ENCODE measurements at regions not wholly inside any gene's neighbourhood (a gene's known extent, or its start where the extent isn't known, plus 50 kb on each side); places are given as distances from the start of the nearest gene placed in this dataset.

DNA sequence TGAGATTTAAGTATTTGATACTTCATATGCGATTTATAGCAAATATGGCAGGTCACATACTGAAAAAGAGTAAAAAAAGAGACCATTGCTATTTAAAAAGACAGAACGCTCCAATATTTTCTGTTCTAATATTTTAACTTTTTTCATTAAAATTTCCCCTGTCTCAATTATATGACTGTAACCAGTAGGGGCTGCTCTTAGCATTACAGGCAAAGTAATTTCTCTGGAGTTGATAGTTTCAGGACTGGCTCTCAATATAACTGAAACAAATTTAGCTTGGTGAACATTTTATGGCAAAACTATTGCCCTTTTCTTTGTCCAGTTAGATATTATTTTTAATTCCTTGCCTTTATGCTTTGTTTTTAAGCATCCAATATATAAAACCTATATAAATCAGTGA lies 286.3 kb upstream of the ROBO2 start:
- 19 to 100% (median 92%) methylated on average over 1 to 2 of the region's 2 CpGs; no CpG with 5 or more reads in 1 of the 10 experiments for WGBS, 10 experiments
- Histone ChIP-seq H3K27ac (no peak overlapping the region), H3K4me1 (replicated peaks in 1 of 2) (peaks cover 0 to 8% of the 10 kb centered on the region in 2 donors), H3K4me3 (no peak overlapping the region)
- in situ Hi-C loops (cut with MboI; ENCODE audit: low pct_unique_long_range_greater_than_20kb in 2 of 9, low sequenced_read_pairs in 9 of 9, unreplicated experiment in 9 of 9) = no loop called here
- ATAC-seq (replicated peaks in 6 of 8) = peak in 3 of 8 experiments; percentile 28 to 57 (median 39)

DNA sequence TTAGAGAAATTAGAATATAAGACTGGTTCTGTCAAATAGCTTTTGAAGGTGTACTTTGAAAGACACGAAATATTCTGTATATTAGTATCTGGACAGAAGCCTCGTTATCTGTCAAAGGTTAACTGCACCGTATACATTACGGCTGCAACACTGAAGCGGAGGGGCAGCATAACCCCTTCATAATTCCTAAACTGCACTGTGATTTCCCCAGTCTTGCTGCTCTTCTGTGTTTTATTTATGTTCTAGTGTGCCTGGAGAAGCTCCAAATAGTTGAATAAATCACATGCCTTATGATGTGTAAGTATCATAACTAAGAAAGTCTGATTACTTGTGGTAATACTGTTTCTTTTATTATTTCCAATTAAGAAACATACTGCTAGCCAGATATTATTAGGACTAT lies 285.7 kb upstream of the ROBO2 start:
- H3K27ac ChIP-seq = no peak overlapping the region
- ATAC-seq (replicated peaks in 6 of 8) = peak in 1 of 8 experiments; percentile 83
- in situ Hi-C loops (cut with MboI; ENCODE audit: low pct_unique_long_range_greater_than_20kb in 2 of 9, low sequenced_read_pairs in 9 of 9, unreplicated experiment in 9 of 9) = no loop called here
- H3K4me3 ChIP-seq = no peak overlapping the region
- WGBS, 10 experiments = 30 to 100% (median 71%) methylated on average over 1 to 5 of the region's 5 CpGs
- peaks cover 0 to 8% of the 10 kb centered on the region in 2 donors for H3K4me1 ChIP-seq (replicated peaks in 1 of 2)

DNA sequence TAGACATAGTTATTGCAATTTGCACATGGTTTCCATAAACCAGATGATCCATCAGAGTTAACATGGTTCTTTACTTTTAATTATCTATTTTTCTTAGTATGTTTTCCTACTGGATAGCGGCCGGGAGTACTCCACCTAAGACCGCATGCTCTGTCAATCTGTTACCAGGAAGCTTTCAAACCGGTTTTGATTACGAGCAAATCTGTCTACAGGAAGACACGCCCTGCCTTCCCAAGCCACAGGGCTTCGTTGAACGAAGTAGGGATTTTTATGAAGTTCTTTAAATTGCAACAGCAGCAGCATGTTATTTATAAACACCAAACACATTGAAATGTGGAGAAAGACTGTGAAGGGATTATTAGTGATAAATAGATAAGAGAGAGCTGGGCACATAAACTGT lies 283.3 kb upstream of the ROBO2 start:
- WGBS, 10 experiments = 49 to 100% (median 87%) methylated on average over 1 to 8 of the region's 8 CpGs; no CpG with 5 or more reads in 2 of the 10 experiments
- Histone ChIP-seq H3K4me3 (no peak overlapping the region), H3K4me1 (replicated peaks in 1 of 2) (peaks cover 0 to 8% of the 10 kb centered on the region in 2 donors), H3K27ac (no peak overlapping the region)
- in situ Hi-C loops (cut with MboI; ENCODE audit: low pct_unique_long_range_greater_than_20kb in 2 of 9, low sequenced_read_pairs in 9 of 9, unreplicated experiment in 9 of 9) = no loop called here
- peak in 2 of 8 experiments; percentile 24 to 62 for ATAC-seq (replicated peaks in 6 of 8)

DNA sequence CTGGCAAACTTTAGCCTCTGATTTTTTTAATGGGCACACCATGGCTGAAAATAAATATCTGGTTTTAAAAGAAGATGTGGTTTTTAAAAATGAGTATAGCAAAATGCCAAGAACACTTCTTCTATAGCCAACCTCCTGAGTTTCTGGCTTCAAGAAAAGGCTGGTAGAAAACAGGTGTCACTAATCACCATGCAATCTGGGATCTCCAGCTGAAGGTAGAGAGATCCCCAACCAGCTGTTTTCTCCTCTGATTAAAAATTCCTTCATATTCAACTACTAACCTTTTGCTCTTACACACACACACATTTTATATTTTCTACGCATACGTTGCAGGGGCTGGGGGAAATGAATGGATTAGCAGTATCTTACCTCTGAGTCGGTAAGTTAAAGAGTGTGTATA lies 279.6 kb upstream of the ROBO2 start:
- Histone ChIP-seq H3K4me3 (no peak overlapping the region), H3K27ac (no peak overlapping the region), H3K4me1 (replicated peaks in 1 of 2) (no peaks in the 10 kb centered on the region)
- WGBS, 10 experiments = 61 to 100% (median 98%) methylated on average over 1 to 3 of the region's 3 CpGs
- ATAC-seq (replicated peaks in 6 of 8) = no peak
- in situ Hi-C loops (cut with MboI; ENCODE audit: low pct_unique_long_range_greater_than_20kb in 2 of 9, low sequenced_read_pairs in 9 of 9, unreplicated experiment in 9 of 9) = no loop called here

DNA sequence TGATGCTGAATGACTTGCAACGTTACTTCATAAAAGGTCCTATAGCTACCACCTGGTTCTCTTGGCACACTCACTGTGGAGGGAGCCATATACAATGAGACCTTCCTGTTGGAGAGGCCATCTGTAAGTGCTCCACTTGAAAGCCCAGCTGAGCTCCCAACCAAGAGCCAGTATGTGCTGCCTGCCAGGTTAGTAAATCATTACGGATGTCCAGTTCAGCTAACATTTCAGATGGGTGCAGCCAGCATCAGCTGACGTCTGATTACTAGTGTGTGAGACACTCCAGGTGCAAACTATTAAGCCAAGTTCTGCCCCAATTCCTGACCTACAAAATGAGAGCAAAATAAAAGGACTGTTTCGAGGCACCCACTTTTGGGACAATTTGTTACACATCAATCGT lies 274.4 kb upstream of the ROBO2 start:
- H3K4me3 ChIP-seq = no peak overlapping the region
- in situ Hi-C loops (cut with MboI; ENCODE audit: low pct_unique_long_range_greater_than_20kb in 2 of 9, low sequenced_read_pairs in 9 of 9, unreplicated experiment in 9 of 9) = no loop called here
- 14 to 100% (median 81%) methylated on average over 1 to 5 of the region's 5 CpGs; no CpG with 5 or more reads in 2 of the 10 experiments for WGBS, 10 experiments

DNA sequence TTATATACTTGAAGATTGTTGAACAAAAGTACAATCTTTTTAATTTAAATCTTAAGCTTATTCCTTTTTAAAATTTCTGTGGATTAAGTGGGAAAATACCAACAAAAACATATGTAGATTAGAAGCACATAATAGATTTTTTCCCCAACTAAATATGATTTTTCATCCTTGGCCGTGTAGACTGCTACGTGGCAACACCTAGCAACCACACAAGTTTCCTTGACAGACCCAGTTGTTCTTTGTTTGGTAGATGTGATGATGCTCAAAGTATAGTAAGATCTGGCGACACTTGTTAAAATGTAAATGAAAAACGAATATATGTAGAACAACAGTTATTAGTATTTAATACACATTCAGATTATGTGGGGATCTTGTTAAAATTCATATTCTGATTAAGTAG lies 271.0 kb upstream of the ROBO2 start:
- H3K4me3 ChIP-seq = no peak overlapping the region
- no peak for ATAC-seq (replicated peaks in 6 of 8)
- WGBS, 10 experiments = 11 to 100% (median 89%) methylated on average over 1 to 4 of the region's 4 CpGs; no CpG with 5 or more reads in 1 of the 10 experiments
- no peak overlapping the region for H3K27ac ChIP-seq
- in situ Hi-C loops (cut with MboI; ENCODE audit: low pct_unique_long_range_greater_than_20kb in 2 of 9, low sequenced_read_pairs in 9 of 9, unreplicated experiment in 9 of 9) = no loop called here
- peaks cover 0 to 14% of the 10 kb centered on the region in 2 donors for H3K4me1 ChIP-seq (replicated peaks in 1 of 2)

More for the DNA sequence above, 274.4 kb upstream of the ROBO2 start:
- Histone ChIP-seq H3K27ac (no peak overlapping the region), H3K4me1 (replicated peaks in 1 of 2) (peaks cover 0 to 6% of the 10 kb centered on the region in 2 donors)
- no peak for ATAC-seq (replicated peaks in 6 of 8)

DNA sequence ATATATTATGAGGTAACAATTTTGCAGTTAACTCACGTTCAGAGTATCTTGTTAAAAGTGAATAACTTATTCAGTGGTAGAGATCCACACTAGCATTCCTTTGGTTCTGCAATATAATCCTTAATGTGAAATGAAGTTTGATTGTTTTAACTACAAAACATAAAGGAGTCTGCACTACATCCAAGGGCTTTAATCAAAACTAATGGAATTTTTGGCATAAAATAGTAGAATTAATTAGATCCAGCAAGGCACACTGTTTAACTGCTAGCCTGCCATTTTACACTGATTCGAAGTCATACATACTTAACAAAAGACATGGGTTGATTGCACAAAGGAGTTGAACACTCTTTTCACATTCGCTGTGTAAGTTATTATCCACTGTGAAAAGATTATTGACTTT lies 263.0 kb upstream of the ROBO2 start:
- WGBS, 10 experiments = 0 to 100% (median 73%) methylated on average over 1 to 3 of the region's 3 CpGs; no CpG with 5 or more reads in 1 of the 10 experiments
- peaks cover 0 to 17% of the 10 kb centered on the region in 2 donors for H3K4me1 ChIP-seq (replicated peaks in 1 of 2)
- no peak overlapping the region for H3K4me3 ChIP-seq
- no peak for ATAC-seq (replicated peaks in 6 of 8)
- in situ Hi-C loops (cut with MboI; ENCODE audit: low pct_unique_long_range_greater_than_20kb in 2 of 9, low sequenced_read_pairs in 9 of 9, unreplicated experiment in 9 of 9) = no loop called here
- H3K27ac ChIP-seq = no peak overlapping the region

DNA sequence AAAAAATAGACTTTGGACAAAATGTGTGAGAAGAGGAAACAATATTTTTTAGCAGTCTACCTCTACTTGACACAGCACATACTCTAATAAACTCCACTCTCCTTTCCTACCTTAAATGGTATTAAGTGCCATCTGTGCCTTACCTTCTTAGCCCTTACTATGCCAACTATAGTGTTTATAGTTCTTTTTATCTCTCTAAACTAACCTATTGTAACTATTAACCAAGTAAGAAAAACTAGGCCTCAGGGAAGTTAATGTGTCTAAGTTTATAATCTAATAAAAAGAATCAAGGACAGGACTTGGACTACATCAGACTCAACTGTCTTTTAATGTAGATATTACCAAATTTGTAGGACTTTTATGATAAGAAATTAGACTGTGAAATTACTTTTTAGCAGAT lies 251.7 kb upstream of the ROBO2 start:
- H3K27ac ChIP-seq = no peak overlapping the region
- in situ Hi-C loops (cut with MboI; ENCODE audit: low pct_unique_long_range_greater_than_20kb in 2 of 9, low sequenced_read_pairs in 9 of 9, unreplicated experiment in 9 of 9) = no loop called here
- no peak overlapping the region for H3K4me3 ChIP-seq
- ATAC-seq (replicated peaks in 6 of 8) = no peak
- no peaks in the 10 kb centered on the region for H3K4me1 ChIP-seq (replicated peaks in 1 of 2)

DNA sequence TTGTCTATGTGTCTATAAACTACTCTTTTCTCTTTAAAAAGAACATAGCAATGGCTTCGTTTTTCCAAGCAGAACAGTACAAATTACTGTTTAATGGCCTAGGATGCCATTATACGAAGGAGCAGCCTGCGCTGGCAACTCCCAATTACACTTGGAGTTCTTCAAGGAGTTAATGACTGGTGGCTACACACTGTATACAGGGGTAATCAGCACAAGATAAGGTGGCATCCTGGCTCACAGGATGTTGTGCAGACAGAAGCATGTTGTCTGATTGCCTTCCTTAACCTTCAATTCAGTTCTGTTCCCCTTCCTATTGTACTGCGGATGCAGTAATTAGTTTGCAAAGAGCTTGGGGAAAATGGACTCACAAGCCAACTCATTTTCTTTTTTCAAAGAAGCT lies 250.7 kb upstream of the ROBO2 start:
- 53 to 100% (median 76%) methylated on average over 1 to 4 of the region's 4 CpGs for WGBS, 10 experiments
- no peak overlapping the region for H3K27ac ChIP-seq
- no peak overlapping the region for H3K4me3 ChIP-seq
- no peak for ATAC-seq (replicated peaks in 6 of 8)
- in situ Hi-C loops (cut with MboI; ENCODE audit: low pct_unique_long_range_greater_than_20kb in 2 of 9, low sequenced_read_pairs in 9 of 9, unreplicated experiment in 9 of 9) = no loop called here
- H3K4me1 ChIP-seq (replicated peaks in 1 of 2) = no peaks in the 10 kb centered on the region

DNA sequence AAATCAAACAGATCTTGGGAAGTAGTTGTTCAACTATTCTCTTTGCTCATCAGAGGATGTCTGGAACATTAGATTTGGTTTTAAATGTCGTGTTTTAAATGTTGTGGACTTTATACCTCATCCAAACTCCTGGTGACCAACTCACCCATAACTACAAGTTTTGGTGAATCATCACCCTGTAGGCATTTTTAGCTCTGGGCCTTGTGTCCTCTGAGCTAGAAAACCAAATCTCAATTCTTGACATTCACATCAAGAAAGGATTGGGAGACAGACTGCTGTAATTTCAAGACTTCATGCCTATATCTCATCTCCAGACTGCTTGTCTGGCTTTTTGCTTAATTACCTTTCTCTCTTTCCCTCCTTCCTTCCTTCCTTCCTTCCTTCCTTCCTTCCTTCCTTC lies 228.5 kb upstream of the ROBO2 start:
- Histone ChIP-seq H3K27ac (no peak overlapping the region), H3K4me3 (no peak overlapping the region), H3K4me1 (replicated peaks in 1 of 2) (no peaks in the 10 kb centered on the region)
- 0 to 100% (median 41%) methylated on average over 1 of the region's 1 CpG; no CpG with 5 or more reads in 2 of the 10 experiments for WGBS, 10 experiments
- no peak for ATAC-seq (replicated peaks in 6 of 8)
- in situ Hi-C loops (cut with MboI; ENCODE audit: low pct_unique_long_range_greater_than_20kb in 2 of 9, low sequenced_read_pairs in 9 of 9, unreplicated experiment in 9 of 9) = no loop called here

DNA sequence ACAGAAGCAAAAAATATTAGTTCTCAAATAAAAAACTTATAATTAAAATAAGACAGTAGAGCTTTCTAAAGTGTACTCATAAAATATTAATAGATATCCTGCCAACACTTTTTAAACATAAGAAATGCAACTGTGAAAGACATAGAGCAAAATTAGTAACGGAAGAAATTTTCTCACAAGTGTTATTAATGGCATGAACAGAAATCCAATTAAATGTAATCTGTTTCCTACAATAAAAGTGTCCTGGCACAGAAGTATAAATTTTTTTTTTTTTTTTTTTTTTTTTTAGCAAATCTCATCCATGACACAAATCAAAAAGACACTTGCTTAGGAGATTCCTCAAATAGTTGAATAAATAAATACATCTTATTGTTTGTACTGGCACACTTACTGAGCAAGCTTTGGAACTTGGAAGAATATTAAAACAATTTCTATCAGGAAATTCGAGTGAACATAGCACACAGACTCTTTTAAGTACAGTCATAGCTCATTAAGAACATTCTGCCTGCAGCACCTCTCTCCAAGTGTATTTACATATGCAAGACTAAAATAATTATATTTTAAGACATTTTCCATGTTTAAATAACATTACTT lies 227.2 kb upstream of the ROBO2 start:
- in situ Hi-C loops (cut with MboI; ENCODE audit: low pct_unique_long_range_greater_than_20kb in 2 of 9, low sequenced_read_pairs in 9 of 9, unreplicated experiment in 9 of 9) = no loop called here
- Histone ChIP-seq H3K4me3 (no peak overlapping the region), H3K4me1 (replicated peaks in 1 of 2) (no peaks in the 10 kb centered on the region), H3K27ac (no peak overlapping the region)
- peak in 1 of 8 experiments; percentile 74 for ATAC-seq (replicated peaks in 6 of 8)
- 0 to 100% (median 73%) methylated on average over 1 to 2 of the region's 2 CpGs for WGBS, 10 experiments

DNA sequence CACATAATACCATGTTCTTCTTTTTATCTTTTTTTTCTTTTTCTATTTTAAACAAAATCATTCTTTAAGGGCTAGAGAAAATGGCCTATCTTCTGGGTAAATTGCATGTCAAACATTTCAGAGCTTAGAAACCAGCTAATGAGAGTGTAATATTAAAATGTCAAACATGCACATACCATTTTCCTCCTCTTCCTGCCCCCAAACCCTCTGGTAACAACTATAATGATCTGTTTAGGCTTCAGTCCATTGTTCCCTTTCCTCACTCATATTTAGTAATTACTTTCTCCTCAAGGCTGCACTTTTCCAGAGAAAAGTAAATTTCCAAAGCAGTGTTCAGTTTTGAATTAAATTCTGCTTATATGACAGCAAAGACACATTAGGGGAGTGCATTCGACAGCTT lies 224.3 kb upstream of the ROBO2 start:
- in situ Hi-C loops (cut with MboI; ENCODE audit: low pct_unique_long_range_greater_than_20kb in 2 of 9, low sequenced_read_pairs in 9 of 9, unreplicated experiment in 9 of 9) = no loop called here
- no peak for ATAC-seq (replicated peaks in 6 of 8)

DNA sequence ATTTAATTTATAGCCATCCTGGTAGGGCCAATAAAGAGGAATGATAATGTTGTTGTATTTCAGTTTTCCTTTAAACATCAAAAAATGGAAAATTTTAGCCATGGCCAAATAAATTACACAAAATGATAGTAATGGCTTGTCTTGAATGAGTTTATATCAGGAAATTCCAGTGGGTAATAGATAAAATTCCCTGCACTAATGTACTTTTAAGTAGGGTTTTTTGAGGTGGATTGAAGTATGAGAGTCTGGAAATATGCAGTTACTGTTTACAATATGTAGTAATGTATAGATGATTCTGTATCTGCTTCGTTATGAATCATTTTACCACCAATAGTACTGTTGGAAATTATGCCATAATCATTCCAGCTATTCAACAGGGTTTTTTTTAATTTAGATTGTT lies 219.4 kb upstream of the ROBO2 start:
- no peak overlapping the region for H3K4me3 ChIP-seq
- in situ Hi-C loops (cut with MboI; ENCODE audit: low pct_unique_long_range_greater_than_20kb in 2 of 9, low sequenced_read_pairs in 9 of 9, unreplicated experiment in 9 of 9) = no loop called here
- WGBS, 10 experiments = 0 to 100% (median 89%) methylated on average over 1 of the region's 1 CpG; no CpG with 5 or more reads in 1 of the 10 experiments
- H3K27ac ChIP-seq = no peak overlapping the region
- no peaks in the 10 kb centered on the region for H3K4me1 ChIP-seq (replicated peaks in 1 of 2)
- no peak for ATAC-seq (replicated peaks in 6 of 8)

More for the DNA sequence above, 224.3 kb upstream of the ROBO2 start:
- Histone ChIP-seq H3K4me3 (no peak overlapping the region), H3K4me1 (replicated peaks in 1 of 2) (no peaks in the 10 kb centered on the region), H3K27ac (no peak overlapping the region)
- WGBS, 10 experiments = 0 to 100% (median 61%) methylated on average over 1 of the region's 1 CpG

DNA sequence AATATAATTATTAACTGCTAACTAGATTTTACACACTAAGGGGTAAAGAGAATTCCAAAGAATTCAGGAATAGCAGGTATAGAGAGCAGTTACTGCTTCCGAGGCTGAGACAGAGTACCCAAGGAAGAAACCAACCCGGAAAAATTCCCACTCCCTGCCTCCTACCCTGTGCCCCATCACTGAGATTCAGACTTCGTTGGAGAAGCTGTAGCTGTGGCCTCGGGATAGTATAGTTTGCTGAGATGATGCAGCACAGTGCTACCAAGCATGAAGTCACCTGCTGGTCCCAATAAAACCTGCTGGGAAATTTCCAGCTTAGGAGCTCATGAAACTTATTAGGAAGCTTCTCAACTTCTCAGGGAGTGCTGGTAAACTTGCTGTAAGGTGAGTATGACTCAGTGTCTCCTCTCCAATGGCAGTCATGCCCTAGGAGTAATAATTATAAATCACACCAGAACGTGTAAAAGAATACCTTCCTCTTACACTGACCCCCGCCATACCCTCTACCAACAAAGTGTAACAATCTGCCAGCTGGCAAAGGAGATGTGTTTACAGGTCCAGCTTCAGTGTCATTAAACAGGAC lies 215.2 kb upstream of the ROBO2 start:
- no peak for ATAC-seq (replicated peaks in 6 of 8)
- no peaks in the 10 kb centered on the region for H3K4me1 ChIP-seq (replicated peaks in 1 of 2)
- 16 to 100% (median 63%) methylated on average over 1 to 5 of the region's 6 CpGs; no CpG with 5 or more reads in 1 of the 10 experiments for WGBS, 10 experiments
- no peak overlapping the region for H3K4me3 ChIP-seq
- H3K27ac ChIP-seq = no peak overlapping the region
- in situ Hi-C loops (cut with MboI; ENCODE audit: low pct_unique_long_range_greater_than_20kb in 2 of 9, low sequenced_read_pairs in 9 of 9, unreplicated experiment in 9 of 9) = no loop called here
